Lower lobe of right lung (tissue), 2 donors: ENCODE measurements at regions not wholly inside any gene's neighbourhood (a gene's known extent, or its start where the extent isn't known, plus 50 kb on each side); places are given as distances from the start of the nearest gene placed in this dataset.
"Not testable (repeated sequence)": the region's sequence is repeated elsewhere in the genome, so short reads cannot be mapped to it uniquely, and the experiment has no call there.

Experiments used
- ATAC-seq, 2 donors: fragments of 200-7000 bp; cut with Tn5 transposase; one replicate each; pipeline ENCODE4 v1.9.1; 2020 to 2022; ENCODE audit warnings: mild to moderate bottlenecking in 2 of 2, moderate library complexity in 2 of 2
- DNase-seq: peaks from one replicate; pipeline ENCODE4 v3.0.0-alpha.2; 2020
- H3K27ac ChIP-seq: fragments of 200-600 bp; one replicate; pipeline ENCODE4 v1.8.0; 2022
- H3K27me3 ChIP-seq: fragments of 200-600 bp; one replicate; pipeline ENCODE4 v1.8.0; 2022; ENCODE audit warnings: low read depth
- H3K36me3 ChIP-seq: fragments of 200-600 bp; one replicate; pipeline ENCODE4 v1.8.0; 2022; ENCODE audit warnings: mild to moderate bottlenecking
- H3K4me1 ChIP-seq: fragments of 200-600 bp; one replicate; pipeline ENCODE4 v1.8.0; 2022
- H3K4me3 ChIP-seq: fragments of 200-600 bp; one replicate; pipeline ENCODE4 v1.8.0; 2022; ENCODE audit warnings: mild to moderate bottlenecking
- H3K9me3 ChIP-seq: fragments of 200-600 bp; one replicate; pipeline ENCODE4 v1.8.0; 2022
- intact Hi-C: fragments of 100-400 bp; cut with DNase I; formaldehyde crosslinking; loops from one replicate; pipeline ENCODE4 v1.11.0; 2022
- TF ChIP-seq, protein P1 (sequence below): fragments of 200-600 bp; IDR thresholded peaks from one replicate; pipeline ENCODE4 v1.8.0; 2022; ENCODE audit warnings: antibody characterized with exemption, mild to moderate bottlenecking
- donor health status: DM: no; HTN: yes; CAD: no; lungs with severe emphysema.

DNA sequence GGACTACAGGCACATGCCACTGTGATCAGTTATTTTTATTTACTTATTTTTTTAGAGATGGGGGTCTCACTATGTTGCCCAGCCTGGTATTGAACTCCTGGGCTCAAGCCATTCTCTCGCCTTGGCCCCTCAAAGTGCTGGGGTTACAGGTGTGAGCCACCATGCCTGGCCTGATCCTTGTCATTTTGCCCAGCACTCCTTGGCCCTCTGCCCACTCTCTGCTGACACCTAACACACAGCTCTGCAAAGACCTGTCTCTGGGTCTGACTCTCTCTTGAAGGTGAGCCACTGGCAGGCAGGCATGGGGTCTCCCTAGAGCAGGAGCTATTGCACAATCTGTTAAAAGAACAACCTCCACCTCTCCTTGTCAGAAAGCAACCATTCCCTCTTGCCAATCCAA lies 155.6 kb downstream of the ZFP64 start:
- Histone ChIP-seq H3K9me3 (no peaks in the 10 kb centered on the region), H3K4me1 (no peaks in the 10 kb centered on the region), H3K36me3 (no peaks in the 10 kb centered on the region), H3K4me3 (no peak overlapping the region), H3K27ac (no peak overlapping the region), H3K27me3 (no peaks in the 10 kb centered on the region)
- TF ChIP-seq, protein P1, sequence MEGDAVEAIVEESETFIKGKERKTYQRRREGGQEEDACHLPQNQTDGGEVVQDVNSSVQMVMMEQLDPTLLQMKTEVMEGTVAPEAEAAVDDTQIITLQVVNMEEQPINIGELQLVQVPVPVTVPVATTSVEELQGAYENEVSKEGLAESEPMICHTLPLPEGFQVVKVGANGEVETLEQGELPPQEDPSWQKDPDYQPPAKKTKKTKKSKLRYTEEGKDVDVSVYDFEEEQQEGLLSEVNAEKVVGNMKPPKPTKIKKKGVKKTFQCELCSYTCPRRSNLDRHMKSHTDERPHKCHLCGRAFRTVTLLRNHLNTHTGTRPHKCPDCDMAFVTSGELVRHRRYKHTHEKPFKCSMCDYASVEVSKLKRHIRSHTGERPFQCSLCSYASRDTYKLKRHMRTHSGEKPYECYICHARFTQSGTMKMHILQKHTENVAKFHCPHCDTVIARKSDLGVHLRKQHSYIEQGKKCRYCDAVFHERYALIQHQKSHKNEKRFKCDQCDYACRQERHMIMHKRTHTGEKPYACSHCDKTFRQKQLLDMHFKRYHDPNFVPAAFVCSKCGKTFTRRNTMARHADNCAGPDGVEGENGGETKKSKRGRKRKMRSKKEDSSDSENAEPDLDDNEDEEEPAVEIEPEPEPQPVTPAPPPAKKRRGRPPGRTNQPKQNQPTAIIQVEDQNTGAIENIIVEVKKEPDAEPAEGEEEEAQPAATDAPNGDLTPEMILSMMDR: no peak
- intact Hi-C loops: no loop called here
- ATAC-seq (no peak), DNase-seq (no peak)

- no peaks in the 10 kb centered on the region for H3K4me1 ChIP-seq
- H3K27me3 ChIP-seq: no peaks in the 10 kb centered on the region
- H3K9me3 ChIP-seq: no peaks in the 10 kb centered on the region
- H3K4me3 ChIP-seq: no peak overlapping the region
- TF ChIP-seq, protein P1: no peak
- no peak for DNase-seq
- ATAC-seq: no peak
- H3K27ac ChIP-seq: no peak overlapping the region
- no peaks in the 10 kb centered on the region for H3K36me3 ChIP-seq
- intact Hi-C loops: no loop called here
These were observed 156.1 kb downstream of the ZFP64 start for GRCh38 chr20:52035498-52035897.

DNA sequence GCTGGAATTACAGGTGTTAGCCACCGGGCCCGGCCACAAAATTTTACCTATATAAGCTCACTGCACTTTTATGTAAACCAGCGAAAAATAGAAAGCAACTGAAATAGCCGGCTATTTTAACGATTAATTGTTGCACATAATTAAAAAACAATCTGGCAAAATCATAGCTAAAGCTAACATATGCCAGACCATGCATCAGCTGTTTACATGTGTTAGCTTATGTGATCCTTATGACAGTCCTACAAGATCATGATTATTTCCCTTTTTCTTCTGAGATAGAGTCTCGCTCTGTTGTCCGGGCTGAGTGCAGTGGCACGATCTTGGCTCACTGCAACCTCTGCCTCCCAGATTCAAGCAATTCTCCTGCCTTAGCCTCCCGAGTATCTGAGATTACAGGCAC lies 157.0 kb downstream of the ZFP64 start:
- TF ChIP-seq, protein P1: no peak
- intact Hi-C loops: no loop called here

GRCh38 chr20:52033313-52033712 lies 158.3 kb downstream of the ZFP64 start:
- no peak for ATAC-seq
- Histone ChIP-seq H3K4me1 (no peaks in the 10 kb centered on the region), H3K27me3 (no peaks in the 10 kb centered on the region), H3K27ac (no peak overlapping the region), H3K4me3 (no peak overlapping the region), H3K9me3 (no peaks in the 10 kb centered on the region), H3K36me3 (no peaks in the 10 kb centered on the region)
- intact Hi-C loops: no loop called here
- DNase-seq: no peak
- TF ChIP-seq, protein P1: no peak

More for the DNA sequence above, 157.0 kb downstream of the ZFP64 start:
- Histone ChIP-seq H3K4me3 (no peak overlapping the region), H3K36me3 (no peaks in the 10 kb centered on the region), H3K27ac (no peak overlapping the region), H3K4me1 (no peaks in the 10 kb centered on the region), H3K27me3 (no peaks in the 10 kb centered on the region), H3K9me3 (no peaks in the 10 kb centered on the region)
- ATAC-seq: no peak
- no peak for DNase-seq

DNA sequence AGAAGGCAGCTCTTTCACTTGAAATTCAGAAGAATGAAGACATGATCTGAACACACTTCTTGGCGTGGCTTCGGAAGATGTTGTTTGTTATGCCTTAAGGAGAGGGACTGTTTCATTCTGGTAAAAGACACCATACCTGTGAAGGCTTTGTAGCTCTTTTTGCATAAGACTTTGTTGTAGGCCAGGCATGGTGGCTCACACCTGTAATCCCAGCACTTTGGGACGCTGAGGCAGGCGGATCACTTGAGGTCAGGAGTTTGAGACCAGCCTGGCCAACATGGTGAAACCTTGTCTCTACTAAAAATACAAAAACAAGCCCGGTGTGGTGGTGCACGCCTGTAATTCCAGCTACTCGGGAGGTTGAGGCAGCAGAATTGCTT lies 159.3 kb downstream of the ZFP64 start:
- H3K27me3 ChIP-seq, H3K9me3 ChIP-seq, H3K36me3 ChIP-seq, ATAC-seq, intact Hi-C loops, H3K4me3 ChIP-seq, H3K27ac ChIP-seq, DNase-seq, H3K4me1 ChIP-seq: not testable (repeated sequence)

- no peak overlapping the region for H3K4me3 ChIP-seq
- intact Hi-C loops: no loop called here
- H3K27me3 ChIP-seq: no peaks in the 10 kb centered on the region
- no peaks in the 10 kb centered on the region for H3K4me1 ChIP-seq
- H3K27ac ChIP-seq: no peak overlapping the region
- no peaks in the 10 kb centered on the region for H3K9me3 ChIP-seq
- no peak for ATAC-seq
- TF ChIP-seq, protein P1: no peak
- no peak for DNase-seq
- H3K36me3 ChIP-seq: no peaks in the 10 kb centered on the region
These were observed 159.8 kb downstream of the ZFP64 start for GRCh38 chr20:52031563-52032303.
